ENCODE measurements at regions not wholly inside any gene's neighbourhood (a gene's known extent, or its start where the extent isn't known, plus 50 kb on each side); places are given as distances from the start of the nearest gene placed in this dataset.

DNA sequence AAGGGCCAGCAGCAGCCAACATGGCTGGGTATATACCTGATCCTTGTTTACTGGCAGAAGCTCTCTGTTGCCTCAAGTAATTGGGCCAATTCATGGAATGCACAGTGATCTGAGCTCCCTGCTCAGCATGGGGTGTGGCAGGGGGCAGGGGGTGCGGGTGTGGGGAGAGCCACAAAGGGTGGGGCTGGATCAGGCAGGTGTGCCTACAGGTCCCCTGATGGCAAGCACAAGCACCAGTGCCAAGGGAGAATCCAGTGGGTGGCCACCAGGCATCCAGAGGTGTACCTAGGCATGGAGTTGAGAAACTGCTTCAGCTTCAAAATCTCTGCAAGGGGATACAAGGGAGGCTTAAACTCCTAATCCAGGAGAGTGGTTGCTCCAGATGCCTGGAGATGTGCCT lies 235.8 kb upstream of the TLE4 start:
- no peak for DNase-seq (ENCODE audit: low spot score)

DNA sequence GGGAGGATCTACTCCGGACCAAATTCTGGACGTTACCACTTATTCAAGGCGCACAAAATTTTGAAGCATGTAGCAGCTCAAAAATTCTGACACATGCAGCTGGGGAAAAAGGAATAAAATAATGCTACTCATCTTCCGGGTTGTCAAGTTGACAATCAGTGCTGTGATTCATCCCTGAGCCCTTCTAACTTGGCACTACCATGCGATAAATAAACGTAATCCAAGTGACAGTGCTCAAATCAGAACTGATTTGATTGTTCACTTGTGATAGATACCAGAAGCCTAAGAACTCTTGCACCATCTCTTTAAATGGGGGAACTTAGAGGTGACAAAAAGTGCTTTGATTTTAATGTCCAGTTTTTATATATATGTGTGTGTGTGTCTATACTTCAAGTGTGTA lies 230.2 kb upstream of the TLE4 start:
- no peak for DNase-seq (ENCODE audit: low spot score)

DNA sequence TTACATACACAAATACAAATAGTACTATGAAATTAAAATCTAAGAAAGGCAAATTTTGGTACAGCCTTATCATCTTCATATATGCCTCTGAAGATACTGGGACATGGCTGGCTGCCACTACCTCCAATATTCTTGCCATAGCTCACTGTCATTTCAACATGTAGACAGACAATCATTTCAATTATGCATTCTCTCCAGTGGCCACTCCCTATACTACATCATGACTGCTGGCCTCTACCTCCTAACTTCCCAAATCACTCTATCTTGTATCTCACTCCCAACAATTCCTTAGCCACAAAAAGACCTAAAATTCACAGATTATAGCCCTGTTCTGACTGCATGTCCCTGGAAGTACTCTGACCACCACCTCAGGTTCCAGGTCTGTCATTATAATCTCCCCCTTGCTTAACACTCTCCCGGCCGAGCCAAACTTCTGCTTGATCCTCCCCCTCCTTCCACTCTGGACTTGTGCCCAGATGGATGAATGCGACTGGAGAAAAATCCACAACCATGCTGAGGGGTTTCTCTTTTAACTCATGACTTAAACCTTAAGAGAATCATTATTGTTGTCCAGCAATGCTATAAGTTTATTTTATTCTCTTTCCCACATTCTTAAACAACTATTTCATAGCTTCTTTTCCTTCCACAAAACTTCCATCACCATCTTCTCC lies 225.3 kb upstream of the TLE4 start:
- no peak for DNase-seq (ENCODE audit: low spot score)

DNA sequence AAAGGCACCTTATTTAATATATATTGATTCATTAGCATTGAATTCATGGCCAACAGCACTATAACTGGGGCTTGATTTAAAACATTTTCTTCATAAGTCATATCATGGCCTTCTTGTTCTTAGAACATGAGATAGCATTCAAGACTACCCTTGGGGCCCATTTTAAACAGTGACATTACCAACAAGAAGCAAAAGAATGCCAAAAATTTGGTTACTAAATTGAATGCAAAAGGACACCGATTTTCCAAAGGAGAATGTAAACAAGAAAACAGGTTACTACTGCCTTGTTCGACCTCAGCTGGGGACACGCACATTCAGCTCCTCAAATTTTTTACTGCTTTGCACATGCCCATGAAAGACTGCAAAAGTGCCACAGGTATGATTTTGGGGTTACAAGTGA lies 219.4 kb upstream of the TLE4 start:
- DNase-seq (ENCODE audit: low spot score): no peak

DNA sequence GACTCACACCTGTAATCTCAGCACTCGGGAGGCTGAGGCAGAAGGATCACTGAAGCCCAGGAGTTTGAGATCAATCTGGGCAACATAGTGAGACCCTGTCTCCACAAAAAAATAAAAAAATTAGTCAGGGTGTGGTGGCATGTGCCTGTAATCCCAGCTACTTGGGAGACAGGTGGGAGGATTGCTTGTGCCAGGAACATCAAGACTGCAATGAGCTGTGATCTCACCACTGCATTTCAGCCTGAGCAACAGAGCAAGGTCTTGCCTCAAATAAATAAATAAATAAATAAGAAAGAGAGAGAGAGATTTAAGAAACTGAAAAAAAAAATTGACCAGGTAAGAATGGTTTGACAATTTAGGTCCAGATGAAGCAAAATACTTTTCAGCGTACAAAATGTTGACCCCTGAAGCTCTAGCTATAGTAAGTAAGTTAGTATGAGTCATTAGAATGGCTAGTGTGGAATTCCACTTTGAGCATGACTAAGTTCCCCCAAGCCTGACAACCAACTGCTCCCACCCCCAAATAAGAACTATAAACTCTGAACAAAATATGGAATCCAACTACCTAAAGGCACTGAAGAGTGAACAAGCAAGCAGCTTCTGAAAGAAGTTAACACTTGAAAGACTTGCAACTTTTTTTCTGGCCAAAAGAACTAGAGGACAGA lies 217.8 kb upstream of the TLE4 start:
- no peak for DNase-seq (ENCODE audit: low spot score)

DNA sequence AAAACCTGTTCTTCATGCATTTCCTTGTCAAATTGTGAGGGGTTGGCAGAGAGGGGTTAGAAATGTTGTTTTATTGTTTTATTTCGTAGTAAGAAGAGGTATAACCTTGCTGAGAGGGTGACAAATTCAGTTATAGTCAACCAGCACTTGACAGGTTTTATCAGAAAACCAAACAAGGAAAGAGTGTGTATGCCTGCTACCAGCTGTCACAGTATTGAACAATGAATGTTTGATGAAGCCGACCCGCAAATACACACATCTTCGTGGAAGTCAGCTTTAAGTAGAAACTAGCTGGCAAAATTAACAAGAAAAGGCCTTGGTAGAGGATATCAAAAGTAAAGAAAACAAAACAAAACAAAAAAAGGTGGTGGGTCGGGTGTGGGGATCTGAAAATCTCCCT lies 214.6 kb upstream of the TLE4 start:
- DNase-seq (ENCODE audit: low spot score): no peak

DNA sequence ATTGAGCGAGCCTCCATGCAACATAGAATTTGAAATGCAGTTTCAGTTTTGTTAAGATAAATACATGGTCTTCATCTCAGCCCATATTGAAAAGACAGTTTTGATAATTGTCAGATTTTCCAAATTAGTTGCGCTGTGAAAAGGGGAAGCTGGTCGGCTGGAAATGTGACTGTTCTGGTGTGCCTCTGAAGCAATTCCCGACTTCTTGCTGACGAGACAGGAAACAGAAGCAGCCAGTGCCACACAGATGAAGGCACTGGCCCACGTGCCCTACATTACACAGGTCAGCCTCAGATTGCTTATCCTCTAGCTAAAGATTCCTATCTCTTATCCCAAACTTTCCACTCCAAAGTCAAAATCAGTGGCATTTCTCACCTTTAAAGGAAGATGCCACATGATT lies 214.1 kb upstream of the TLE4 start:
- no peak for DNase-seq (ENCODE audit: low spot score)

DNA sequence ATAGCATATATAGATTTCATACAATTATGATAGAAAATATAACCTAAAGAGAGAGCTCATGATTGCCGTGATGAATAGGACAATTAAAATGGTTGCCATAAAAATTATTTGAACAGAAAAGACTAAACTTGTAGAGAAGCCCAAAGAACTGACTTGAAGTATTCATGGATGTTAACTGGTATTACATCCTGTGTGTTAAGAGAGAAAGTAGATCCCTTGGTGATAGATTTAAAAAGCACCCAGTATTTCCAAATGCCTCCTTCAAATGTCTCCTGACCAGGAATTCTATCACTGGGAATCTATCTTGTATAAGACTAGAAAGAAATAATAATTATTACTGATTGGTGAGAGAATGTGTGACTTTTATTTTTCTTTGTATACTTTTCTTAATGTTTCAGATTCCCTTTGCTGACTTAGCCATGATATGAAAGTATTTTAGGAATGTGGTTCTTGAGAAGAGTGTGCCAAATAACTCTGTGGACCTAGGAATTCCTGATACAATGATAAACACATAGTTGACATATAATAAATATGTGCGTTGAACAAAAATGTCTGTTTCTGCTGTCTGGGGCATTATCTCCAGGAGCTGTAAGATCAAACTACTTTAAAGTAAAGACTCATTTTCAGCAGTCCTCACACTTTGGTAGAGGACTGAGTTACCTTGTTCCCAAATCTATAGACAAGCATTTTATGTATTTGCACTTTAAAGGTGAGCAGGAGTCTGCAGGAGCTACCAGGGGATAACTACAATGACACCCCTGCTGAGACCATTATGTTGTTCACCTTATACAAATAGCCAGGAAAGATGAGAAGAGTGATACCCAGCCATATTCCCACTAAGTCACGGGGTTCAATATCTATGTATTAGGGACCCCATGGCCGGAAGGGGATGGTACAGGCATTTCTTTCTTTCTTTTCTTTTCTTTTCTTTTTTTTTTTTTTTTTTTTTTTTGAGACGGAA lies 211.1 kb upstream of the TLE4 start:
- no peak for DNase-seq (ENCODE audit: low spot score)

DNA sequence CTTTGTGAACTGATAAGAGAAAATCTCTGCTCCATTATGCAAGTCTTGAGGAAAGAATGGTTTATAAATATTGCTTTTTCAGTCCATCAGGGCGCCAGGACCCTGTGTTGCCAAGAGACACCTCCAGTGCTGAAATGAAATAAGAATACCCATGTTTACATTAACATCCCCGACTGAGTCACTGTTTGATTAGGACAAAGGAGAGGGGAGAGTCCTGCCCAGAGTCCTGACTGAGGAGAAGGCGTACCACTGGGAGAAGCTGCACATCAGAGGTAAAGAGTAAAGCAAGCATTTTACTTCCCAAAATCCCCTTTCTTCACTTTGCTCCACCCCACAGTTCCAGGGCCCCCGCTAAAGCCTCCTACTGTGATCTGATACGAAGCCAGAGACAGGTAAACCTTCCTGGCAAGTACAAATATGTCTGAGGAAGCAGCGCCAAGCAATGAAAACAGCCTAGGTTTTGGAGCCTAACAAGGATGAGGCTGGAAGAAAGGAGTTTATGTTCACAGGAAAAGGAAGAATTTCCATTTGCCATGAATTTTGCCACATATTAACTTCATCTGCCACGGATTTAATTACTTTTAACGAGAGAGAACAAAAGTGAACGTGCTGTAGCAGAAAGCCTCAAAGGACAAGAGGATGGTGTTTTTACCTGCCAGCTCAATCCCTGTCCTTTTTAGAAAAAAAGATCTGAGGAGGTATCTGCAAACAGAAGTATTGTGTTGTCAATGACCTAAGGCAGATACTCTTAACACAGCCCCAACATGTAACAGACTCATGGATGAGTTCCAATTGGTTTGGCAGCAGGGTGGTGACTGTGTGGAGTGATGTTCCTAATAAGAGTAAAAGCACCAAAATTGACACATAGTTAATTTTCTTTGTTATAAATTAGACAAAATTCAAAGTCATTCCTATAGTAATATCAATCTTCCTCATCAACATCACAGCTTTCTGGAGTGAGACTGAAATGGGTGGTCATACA lies 209.4 kb upstream of the TLE4 start:
- DNase-seq (ENCODE audit: low spot score): no peak

DNA sequence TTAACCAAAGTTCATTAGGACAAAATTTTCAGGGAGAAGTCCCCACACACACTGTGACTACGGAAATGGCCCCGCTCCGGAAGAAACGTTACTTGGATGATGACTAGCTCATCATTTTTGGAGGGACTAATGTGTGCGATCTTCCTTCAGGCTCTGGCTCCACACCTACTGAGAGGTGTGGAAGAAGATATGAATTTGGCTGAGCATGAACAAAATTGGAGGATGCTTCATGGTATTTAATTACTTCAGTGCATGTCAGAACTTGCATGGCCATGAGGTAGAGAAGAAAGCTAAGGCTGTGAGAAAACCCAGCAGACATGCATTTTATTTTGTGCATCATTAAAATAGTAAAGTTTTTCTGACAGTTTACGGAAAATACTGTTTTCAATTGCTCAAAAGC lies 202.1 kb upstream of the TLE4 start:
- DNase-seq (ENCODE audit: low spot score): no peak

DNA sequence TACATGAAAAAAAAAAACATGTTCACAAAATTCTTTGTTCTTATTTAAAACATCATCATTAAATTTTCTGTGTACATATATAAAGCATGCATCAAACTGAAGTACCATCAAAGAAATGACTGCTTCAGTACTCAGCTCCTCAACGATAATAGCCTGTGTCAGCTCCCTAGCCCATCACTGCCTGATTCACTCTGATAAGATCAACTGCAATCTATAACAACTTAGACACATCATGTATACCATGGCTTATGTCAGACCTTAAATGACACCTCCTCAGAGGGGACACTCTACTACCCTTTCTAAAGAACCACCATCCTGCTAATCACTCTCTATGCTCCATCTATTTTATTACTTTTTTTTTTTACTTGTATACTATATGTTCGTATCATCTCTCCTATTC lies 200.5 kb upstream of the TLE4 start:
- DNase-seq (ENCODE audit: low spot score): no peak

DNA sequence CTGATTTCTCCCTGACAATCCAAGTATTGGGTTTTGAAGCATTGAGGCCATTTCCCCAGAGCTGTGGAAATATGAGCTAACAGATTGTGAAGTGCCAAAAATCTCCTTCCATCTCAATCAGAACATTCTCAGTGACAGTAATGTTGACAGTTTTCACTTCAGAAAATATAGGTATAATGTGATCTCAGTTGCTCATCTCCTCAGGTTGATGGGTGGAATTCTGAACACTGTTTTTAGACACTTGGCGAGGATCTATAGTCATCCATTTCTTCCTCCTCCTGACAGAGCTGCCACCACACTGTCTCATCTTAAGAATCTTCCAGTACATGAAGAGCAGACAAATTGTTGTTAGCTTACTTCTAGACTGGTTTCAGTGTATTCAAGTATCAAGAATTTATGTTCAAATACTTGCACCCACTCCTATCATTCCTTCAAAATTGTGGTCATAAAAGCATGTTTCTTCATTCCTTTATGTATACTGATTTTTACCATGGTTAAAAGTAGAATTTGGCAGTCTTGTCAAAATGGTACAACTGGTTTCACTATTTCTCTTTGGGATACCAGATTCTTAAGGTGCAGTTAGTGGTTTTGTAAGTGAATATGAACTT lies 199.7 kb upstream of the TLE4 start:
- no peak for DNase-seq (ENCODE audit: low spot score)

DNA sequence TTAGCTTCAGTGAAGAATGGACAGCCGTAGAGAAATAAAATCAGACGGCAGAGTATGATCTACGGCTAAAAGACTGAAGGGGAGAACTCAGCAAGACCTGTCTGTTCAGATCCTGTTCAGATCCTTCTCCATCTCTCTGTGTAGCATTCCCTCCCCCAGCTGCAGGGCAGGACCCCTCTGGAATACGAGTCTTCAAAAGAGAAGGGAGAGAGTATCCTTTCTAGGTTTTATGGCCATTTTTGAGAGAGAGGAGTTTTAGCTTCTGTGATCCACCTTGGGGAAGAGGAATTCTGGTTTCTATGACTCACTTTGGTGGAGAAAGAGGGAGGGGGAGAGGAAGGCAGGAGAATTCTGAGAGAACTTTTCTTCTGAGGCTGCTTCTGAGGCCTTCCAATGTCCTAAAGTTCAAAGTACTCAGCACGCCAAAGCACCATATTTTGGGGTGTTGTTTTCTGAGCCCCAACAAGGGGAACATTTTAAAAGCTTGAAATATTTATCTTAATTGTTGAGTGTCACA lies 194.4 kb upstream of the TLE4 start:
- DNase-seq (ENCODE audit: low spot score): no peak

DNA sequence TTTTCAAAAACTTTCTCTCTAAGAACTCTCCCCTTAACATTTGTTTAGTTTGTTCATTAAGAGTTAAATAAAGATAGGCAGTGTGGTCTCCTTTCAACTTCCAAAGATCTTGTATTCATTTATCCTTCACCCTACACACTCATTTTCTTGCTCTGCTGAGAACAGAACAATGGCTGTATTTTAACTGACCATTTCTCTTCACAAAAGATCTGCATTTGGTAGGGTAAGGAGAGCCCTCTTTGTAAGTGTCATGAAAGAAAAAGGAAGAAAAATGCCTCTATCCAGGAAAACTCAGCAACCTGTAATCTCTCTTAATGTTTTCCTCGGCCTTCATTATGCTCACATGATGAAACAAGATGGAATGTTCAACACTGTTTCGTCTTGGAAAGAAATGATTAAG lies 193.7 kb upstream of the TLE4 start:
- no peak for DNase-seq (ENCODE audit: low spot score)

DNA sequence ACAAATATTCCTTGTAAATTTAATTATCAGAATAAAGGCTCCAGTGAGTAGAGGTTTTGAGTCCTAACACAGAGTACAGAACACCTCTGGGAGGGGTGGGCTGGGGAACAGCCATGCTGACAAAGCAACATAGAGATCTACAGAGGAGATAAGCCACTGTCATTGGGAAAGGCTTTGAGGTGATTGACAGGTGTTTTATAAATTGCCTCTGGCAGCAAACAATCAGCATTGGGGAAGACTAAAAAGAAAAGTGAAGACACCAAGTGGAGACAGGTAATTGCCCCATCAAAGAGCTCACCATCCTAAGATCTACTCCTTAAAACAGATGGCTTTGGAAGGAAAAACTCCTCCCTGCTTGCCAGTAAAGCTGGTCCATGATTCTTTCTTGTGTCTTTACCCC lies 189.7 kb upstream of the TLE4 start:
- DNase-seq (ENCODE audit: low spot score): no peak

DNA sequence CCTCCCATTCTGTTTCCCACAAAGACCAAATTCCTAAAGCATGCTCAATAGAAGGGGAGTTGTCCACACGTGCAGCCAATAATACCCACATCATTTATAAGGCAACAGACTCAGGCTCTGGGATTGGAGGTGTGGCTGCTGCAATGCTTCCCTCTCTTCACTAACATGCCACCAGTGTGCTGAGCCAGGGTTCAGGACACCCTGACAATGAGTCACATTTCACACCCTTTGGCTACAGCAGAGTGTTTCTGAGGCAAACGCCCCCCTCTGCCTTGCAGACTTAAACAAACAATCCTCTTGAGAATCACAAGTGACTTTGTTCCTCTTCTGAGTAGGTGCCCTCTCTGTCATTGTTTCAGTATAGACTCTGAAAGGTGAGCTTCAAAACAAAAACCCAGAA lies 189.3 kb upstream of the TLE4 start:
- peak; percentile 4 for DNase-seq (ENCODE audit: low spot score)

DNA sequence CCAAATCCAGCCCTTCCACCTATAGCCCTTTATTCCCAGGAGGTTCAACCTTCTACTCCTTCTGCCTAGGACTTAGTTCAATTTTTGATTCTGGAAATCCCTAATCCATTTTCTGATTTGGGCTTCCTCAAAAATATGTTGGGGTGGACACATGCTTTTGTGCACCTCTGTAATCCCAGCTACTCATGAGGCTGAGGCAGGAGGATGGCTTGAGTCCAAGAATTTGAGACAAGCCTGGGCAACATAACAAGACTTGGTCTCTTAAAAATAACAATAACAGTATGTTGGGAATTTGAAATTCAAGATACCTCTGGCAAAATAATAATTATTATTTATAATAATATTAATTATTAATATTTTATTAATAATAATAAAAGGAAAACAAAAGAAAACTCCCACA lies 188.7 kb upstream of the TLE4 start:
- DNase-seq (ENCODE audit: low spot score): no peak

DNA sequence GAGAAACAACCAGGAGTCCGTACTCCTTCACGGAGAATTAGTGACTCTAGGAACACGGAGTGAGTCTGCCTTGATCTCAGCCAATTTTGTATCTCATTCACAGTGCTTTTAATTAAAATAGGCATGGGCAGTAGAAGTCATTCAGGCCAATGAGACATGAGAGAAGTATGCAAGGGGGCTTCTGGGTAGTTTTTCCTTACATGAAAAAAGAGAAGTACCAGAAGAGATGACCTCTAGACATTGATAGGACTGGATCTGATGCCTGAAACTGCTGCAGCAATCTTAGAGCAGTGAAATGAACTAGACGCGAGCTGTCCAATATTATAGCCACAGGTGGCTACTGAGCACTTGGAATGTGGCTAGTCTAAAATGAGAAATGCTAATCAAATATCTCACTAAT lies 187.7 kb upstream of the TLE4 start:
- DNase-seq (ENCODE audit: low spot score): no peak

DNA sequence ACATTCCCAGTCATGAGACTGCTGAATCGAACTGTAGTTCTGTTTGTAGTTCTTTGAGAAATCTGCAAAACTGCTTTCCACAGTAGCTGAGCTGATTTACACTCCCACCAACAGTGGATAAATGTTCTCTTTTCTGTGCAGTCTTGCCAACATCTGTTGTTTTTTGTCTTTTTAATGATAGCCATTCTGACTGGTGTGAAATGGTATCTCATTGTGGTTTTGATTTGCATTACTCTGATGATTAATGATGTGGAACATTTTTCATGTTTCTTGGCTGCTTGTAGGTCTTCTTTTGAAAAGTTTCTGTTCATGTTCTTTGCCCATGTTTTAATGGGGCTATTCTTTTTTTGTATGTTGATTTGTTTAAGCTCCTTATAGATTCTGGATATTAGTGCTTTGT lies 187.3 kb upstream of the TLE4 start:
- DNase-seq (ENCODE audit: low spot score): no peak

DNA sequence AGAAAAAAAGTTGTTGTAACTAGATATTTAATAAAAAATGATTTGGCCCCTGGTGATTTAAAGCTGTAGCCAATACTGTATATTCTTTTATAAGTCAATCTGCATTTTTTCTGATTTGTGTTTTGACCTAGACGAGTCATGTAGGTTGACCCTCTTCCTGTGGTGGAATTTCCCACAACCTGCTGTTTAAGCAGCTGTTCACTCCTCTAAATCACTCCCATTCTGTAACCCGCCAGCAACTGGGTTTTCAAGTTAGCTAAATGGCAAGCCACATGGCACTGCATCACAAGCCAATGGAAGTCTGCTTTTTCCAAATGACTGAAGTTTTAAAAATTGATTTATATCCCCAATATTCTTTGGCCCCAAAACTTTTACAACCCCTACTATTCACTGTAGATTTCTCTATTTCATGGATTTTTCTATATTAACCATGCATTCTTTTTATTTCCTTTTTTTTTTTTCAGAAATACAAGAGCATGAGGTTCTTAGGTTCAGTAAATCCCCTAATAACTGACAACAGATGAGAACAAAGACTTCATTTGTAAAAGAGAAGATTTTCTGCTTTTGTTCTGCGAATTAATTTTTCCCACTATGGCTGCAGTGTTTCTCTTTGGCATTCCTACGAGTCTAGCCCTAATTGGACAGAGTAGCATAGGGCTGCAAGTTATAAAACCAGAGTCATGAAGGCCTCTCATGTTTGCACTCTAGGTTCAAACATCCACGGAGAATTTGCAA lies 184.5 kb upstream of the TLE4 start:
- DNase-seq (ENCODE audit: low spot score): no peak
